ENCODE measurements at regions not wholly inside any gene's neighbourhood (a gene's known extent, or its start where the extent isn't known, plus 50 kb on each side); places are given as distances from the start of the nearest gene placed in this dataset.

- Histone ChIP-seq H3K27ac (ENCODE audit: low read length) (no peak overlapping the region), H3K27me3 (ENCODE audit: insufficient read depth, low read depth, low read length) (no peaks in the 10 kb centered on the region), H3K9me3 (ENCODE audit: low read length) (no peaks in the 10 kb centered on the region)
These were observed 182.7 kb downstream of the SPATA31D1 start for GRCh38 chr9:82171271-82171670.

GRCh38 chr9:82180711-82181110, 192.1 kb downstream of the SPATA31D1 start:
- TF ChIP-seq MXI1 (conservative IDR thresholded peaks at IDR 0.05; ENCODE audit: poor library complexity, severe bottlenecking): no peak
- no peak for TF ChIP-seq TAF1 (IDR thresholded peaks at IDR 0.05; ENCODE audit: low read depth)
- TF ChIP-seq POLR2AphosphoS5 (IDR thresholded peaks at IDR 0.05): no peak
- TF ChIP-seq EP300 (conservative IDR thresholded peaks at IDR 0.05; ENCODE audit: poor library complexity, severe bottlenecking): no peak
- TF ChIP-seq CTCF (IDR thresholded peaks at IDR 0.05; ENCODE audit: poor library complexity, severe bottlenecking): no peak
- no peak for TF ChIP-seq EZH2 (IDR thresholded peaks at IDR 0.05; ENCODE audit: borderline replicate concordance, insufficient read depth, low read length, poor library complexity, severe bottlenecking)
- TF ChIP-seq RAD21 (conservative IDR thresholded peaks at IDR 0.05): no peak
- no peak for TF ChIP-seq SMC3 (conservative IDR thresholded peaks at IDR 0.05; ENCODE audit: poor library complexity)
- TF ChIP-seq, protein P1, sequence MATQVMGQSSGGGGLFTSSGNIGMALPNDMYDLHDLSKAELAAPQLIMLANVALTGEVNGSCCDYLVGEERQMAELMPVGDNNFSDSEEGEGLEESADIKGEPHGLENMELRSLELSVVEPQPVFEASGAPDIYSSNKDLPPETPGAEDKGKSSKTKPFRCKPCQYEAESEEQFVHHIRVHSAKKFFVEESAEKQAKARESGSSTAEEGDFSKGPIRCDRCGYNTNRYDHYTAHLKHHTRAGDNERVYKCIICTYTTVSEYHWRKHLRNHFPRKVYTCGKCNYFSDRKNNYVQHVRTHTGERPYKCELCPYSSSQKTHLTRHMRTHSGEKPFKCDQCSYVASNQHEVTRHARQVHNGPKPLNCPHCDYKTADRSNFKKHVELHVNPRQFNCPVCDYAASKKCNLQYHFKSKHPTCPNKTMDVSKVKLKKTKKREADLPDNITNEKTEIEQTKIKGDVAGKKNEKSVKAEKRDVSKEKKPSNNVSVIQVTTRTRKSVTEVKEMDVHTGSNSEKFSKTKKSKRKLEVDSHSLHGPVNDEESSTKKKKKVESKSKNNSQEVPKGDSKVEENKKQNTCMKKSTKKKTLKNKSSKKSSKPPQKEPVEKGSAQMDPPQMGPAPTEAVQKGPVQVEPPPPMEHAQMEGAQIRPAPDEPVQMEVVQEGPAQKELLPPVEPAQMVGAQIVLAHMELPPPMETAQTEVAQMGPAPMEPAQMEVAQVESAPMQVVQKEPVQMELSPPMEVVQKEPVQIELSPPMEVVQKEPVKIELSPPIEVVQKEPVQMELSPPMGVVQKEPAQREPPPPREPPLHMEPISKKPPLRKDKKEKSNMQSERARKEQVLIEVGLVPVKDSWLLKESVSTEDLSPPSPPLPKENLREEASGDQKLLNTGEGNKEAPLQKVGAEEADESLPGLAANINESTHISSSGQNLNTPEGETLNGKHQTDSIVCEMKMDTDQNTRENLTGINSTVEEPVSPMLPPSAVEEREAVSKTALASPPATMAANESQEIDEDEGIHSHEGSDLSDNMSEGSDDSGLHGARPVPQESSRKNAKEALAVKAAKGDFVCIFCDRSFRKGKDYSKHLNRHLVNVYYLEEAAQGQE (IDR thresholded peaks at IDR 0.05; ENCODE audit: borderline replicate concordance): no peak
- Histone ChIP-seq H2AFZ (ENCODE audit: low read depth, low read length) (no peak overlapping the region), H4K20me1 (ENCODE audit: insufficient read depth) (no peaks in the 10 kb centered on the region), H3K9me2 (ENCODE audit: insufficient read depth, low read length) (no peaks in the 10 kb centered on the region), H3K27ac (ENCODE audit: low read length) (no peak overlapping the region), H3K4me3 (ENCODE audit: low read length) (no peak overlapping the region), H3K4me2 (ENCODE audit: low read length) (no peak overlapping the region), H3K9ac (ENCODE audit: low read length) (no peak overlapping the region), H3F3A (ENCODE audit: insufficient read depth, low read length, poor library complexity, severe bottlenecking) (peaks cover 3% of the 10 kb centered on the region), H3K79me2 (replicated peaks; ENCODE audit: insufficient read depth, low read length) (no peaks in the 10 kb centered on the region), H3K36me3 (ENCODE audit: insufficient read depth, low read length) (no peaks in the 10 kb centered on the region), H3K27me3 (ENCODE audit: insufficient read depth, low read depth, low read length) (no peaks in the 10 kb centered on the region), H3K9me3 (ENCODE audit: low read length) (no peaks in the 10 kb centered on the region)

More at GRCh38 chr9:82171271-82171670, 182.7 kb downstream of the SPATA31D1 start:
- no peaks in the 10 kb centered on the region for H4K20me1 ChIP-seq (ENCODE audit: insufficient read depth)
- H3F3A ChIP-seq (ENCODE audit: insufficient read depth, low read length, poor library complexity, severe bottlenecking): peaks cover 3% of the 10 kb centered on the region
- no peak overlapping the region for H3K9ac ChIP-seq (ENCODE audit: low read length)
- no peak for TF ChIP-seq SMC3 (conservative IDR thresholded peaks at IDR 0.05; ENCODE audit: poor library complexity)
- TF ChIP-seq TAF1 (IDR thresholded peaks at IDR 0.05; ENCODE audit: low read depth): no peak
- TF ChIP-seq CTCF (IDR thresholded peaks at IDR 0.05; ENCODE audit: poor library complexity, severe bottlenecking): no peak
- no peak for TF ChIP-seq RAD21 (conservative IDR thresholded peaks at IDR 0.05)
- TF ChIP-seq MXI1 (conservative IDR thresholded peaks at IDR 0.05; ENCODE audit: poor library complexity, severe bottlenecking): no peak
- no peak for TF ChIP-seq EP300 (conservative IDR thresholded peaks at IDR 0.05; ENCODE audit: poor library complexity, severe bottlenecking)
- TF ChIP-seq, protein P1 (IDR thresholded peaks at IDR 0.05; ENCODE audit: borderline replicate concordance): no peak
- TF ChIP-seq EZH2 (IDR thresholded peaks at IDR 0.05; ENCODE audit: borderline replicate concordance, insufficient read depth, low read length, poor library complexity, severe bottlenecking): no peak
- no peak for TF ChIP-seq POLR2AphosphoS5 (IDR thresholded peaks at IDR 0.05)
- no peak overlapping the region for H3K4me2 ChIP-seq (ENCODE audit: low read length)
- no peaks in the 10 kb centered on the region for H3K36me3 ChIP-seq (ENCODE audit: insufficient read depth, low read length)
- no peaks in the 10 kb centered on the region for H3K9me2 ChIP-seq (ENCODE audit: insufficient read depth, low read length)
- no peaks in the 10 kb centered on the region for H3K79me2 ChIP-seq (replicated peaks; ENCODE audit: insufficient read depth, low read length)
- no peak overlapping the region for H3K4me3 ChIP-seq (ENCODE audit: low read length)
- no peak overlapping the region for H2AFZ ChIP-seq (ENCODE audit: low read depth, low read length)
